ENCODE measurements at regions not wholly inside any gene's neighbourhood (a gene's known extent, or its start where the extent isn't known, plus 50 kb on each side); places are given as distances from the start of the nearest gene placed in this dataset.
"Not testable (repeated sequence)": the region's sequence is repeated elsewhere in the genome, so short reads cannot be mapped to it uniquely, and the experiment has no call there.

GRCh38 chrX:16067886-16068515 is 55.4 kb upstream of the GRPR start:
- no peak for DNase-seq (ENCODE audit: low spot score in 2 of 2)
- no peaks in the 10 kb centered on the region for H3K9me3 Mint-ChIP-seq
- ATAC-seq = no peak
- no peak overlapping the region for H3K27ac Mint-ChIP-seq
- no peaks in the 10 kb centered on the region for H3K36me3 Mint-ChIP-seq

DNA sequence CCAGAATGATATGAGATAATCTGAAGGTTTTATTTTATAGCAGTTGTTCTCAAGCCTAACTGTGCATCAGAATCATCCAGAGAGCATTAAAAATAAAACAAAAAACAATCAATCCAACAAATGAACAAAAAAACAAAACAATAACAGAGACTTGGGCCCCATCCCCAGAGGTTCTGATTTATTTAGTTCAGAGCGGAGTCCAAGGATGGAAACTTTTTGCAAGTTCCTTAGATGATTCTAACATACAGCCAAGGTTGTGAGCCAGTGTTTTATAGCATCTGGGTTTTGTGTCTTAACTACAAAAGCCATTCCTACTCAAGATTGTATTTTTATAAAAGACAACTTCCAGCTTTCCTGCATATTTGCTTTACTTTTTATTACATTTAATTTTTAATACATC is 59.4 kb upstream of the GRPR start:
- Mint-ChIP-seq H3K27ac (no peak overlapping the region), H3K9me3 (no peaks in the 10 kb centered on the region), H3K36me3 (no peaks in the 10 kb centered on the region)
- DNase-seq (ENCODE audit: low spot score in 2 of 2) = no peak
- ATAC-seq = no peak

GRCh38 chrX:16063141-16063540 is 60.2 kb upstream of the GRPR start:
- H3K9me3 Mint-ChIP-seq = no peaks in the 10 kb centered on the region
- no peaks in the 10 kb centered on the region for H3K36me3 Mint-ChIP-seq
- ATAC-seq (no peak), DNase-seq (ENCODE audit: low spot score in 2 of 2) (no peak)
- H3K27ac Mint-ChIP-seq = no peak overlapping the region

- H3K36me3 Mint-ChIP-seq = no peaks in the 10 kb centered on the region
- H3K27ac Mint-ChIP-seq = no peak overlapping the region
- no peaks in the 10 kb centered on the region for H3K9me3 Mint-ChIP-seq
- ATAC-seq (no peak), DNase-seq (ENCODE audit: low spot score in 2 of 2) (no peak)
Observed at GRCh38 chrX:16061296-16061695, 62.1 kb upstream of the GRPR start.

- no peaks in the 10 kb centered on the region for H3K36me3 Mint-ChIP-seq
- H3K9me3 Mint-ChIP-seq = no peaks in the 10 kb centered on the region
- no peak for DNase-seq (ENCODE audit: low spot score in 2 of 2)
- H3K27ac Mint-ChIP-seq = no peak overlapping the region
- no peak for ATAC-seq
Observed at GRCh38 chrX:16060252-16060651, 63.1 kb upstream of the GRPR start.

GRCh38 chrX:16049126-16049525 is 74.2 kb upstream of the GRPR start:
- H3K27ac Mint-ChIP-seq; H3K36me3 Mint-ChIP-seq; ATAC-seq; H3K9me3 Mint-ChIP-seq; DNase-seq (ENCODE audit: low spot score in 2 of 2): not testable (repeated sequence)

GRCh38 chrX:16042980-16043379 is 80.4 kb upstream of the GRPR start:
- ATAC-seq = no peak
- no peak overlapping the region for H3K27ac Mint-ChIP-seq

GRCh38 chrX:16039834-16040233 is 83.5 kb upstream of the GRPR start:
- Mint-ChIP-seq H3K27ac (no peak overlapping the region), H3K9me3 (no peaks in the 10 kb centered on the region), H3K36me3 (peaks cover 4 to 5% of the 10 kb centered on the region in 2 donors)
- DNase-seq (ENCODE audit: low spot score in 2 of 2) (no peak), ATAC-seq (peak in 1 of 2 donors; percentile 69)

More at GRCh38 chrX:16042980-16043379, 80.4 kb upstream of the GRPR start:
- H3K36me3 Mint-ChIP-seq = no peaks in the 10 kb centered on the region
- DNase-seq (ENCODE audit: low spot score in 2 of 2) = no peak
- H3K9me3 Mint-ChIP-seq = no peaks in the 10 kb centered on the region

DNA sequence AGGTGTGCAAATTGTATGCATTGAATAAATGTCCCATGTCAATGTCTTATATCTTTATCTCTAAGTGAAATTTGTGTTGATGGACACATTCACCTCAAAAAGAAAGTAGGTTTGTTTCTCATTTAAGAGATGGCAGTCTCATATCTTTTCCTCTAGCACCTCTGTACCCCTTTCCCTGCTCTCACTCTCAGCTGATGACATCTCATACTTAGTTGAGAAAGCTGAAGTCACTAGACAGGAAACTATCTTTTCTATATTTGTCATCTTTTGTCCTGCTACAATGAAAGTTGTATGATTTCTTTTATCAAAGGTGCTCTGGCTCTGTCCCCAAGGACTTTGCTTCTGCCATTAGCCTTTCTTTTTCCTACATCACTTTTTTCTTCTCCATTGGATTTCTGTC is 84.0 kb upstream of the GRPR start:
- ATAC-seq = peak in 1 of 2 donors; percentile 77
- Mint-ChIP-seq H3K36me3 (peaks cover 4 to 5% of the 10 kb centered on the region in 2 donors), H3K27ac (peak overlapping the region in 1 of 2 donors; percentile 16), H3K9me3 (no peaks in the 10 kb centered on the region)
- DNase-seq (ENCODE audit: low spot score in 2 of 2) = no peak

GRCh38 chrX:16033331-16033730 is 90.0 kb upstream of the GRPR start:
- H3K27ac Mint-ChIP-seq = no peak overlapping the region
- peak in 1 of 2 donors; percentile 47 for ATAC-seq
- no peaks in the 10 kb centered on the region for H3K9me3 Mint-ChIP-seq
- H3K36me3 Mint-ChIP-seq = peaks cover 4 to 5% of the 10 kb centered on the region in 2 donors
- no peak for DNase-seq (ENCODE audit: low spot score in 2 of 2)

GRCh38 chrX:16028576-16028975 is 94.8 kb upstream of the GRPR start:
- H3K27ac Mint-ChIP-seq = no peak overlapping the region
- DNase-seq (ENCODE audit: low spot score in 2 of 2) = no peak
- H3K36me3 Mint-ChIP-seq = no peaks in the 10 kb centered on the region
- no peak for ATAC-seq
- no peaks in the 10 kb centered on the region for H3K9me3 Mint-ChIP-seq

GRCh38 chrX:16023790-16024734 is 99.3 kb upstream of the GRPR start:
- Mint-ChIP-seq H3K27ac (no peak overlapping the region), H3K36me3 (peaks cover 0 to 5% of the 10 kb centered on the region in 2 donors), H3K9me3 (peaks cover 0 to 9% of the 10 kb centered on the region in 2 donors)
- DNase-seq (ENCODE audit: low spot score in 2 of 2) = peak in 1 of 2 donors; percentile 1
- peak in 1 of 2 donors; percentile 85 for ATAC-seq

- ATAC-seq = no peak
Observed at GRCh38 chrX:16022580-16023200, 100.7 kb upstream of the GRPR start.

GRCh38 chrX:16018291-16018690 is 105.1 kb upstream of the GRPR start:
- Mint-ChIP-seq H3K36me3 (peaks cover 0 to 5% of the 10 kb centered on the region in 2 donors), H3K9me3 (peaks cover 0 to 9% of the 10 kb centered on the region in 2 donors), H3K27ac (no peak overlapping the region)
- ATAC-seq (no peak), DNase-seq (ENCODE audit: low spot score in 2 of 2) (no peak)

More at GRCh38 chrX:16022580-16023200, 100.7 kb upstream of the GRPR start:
- Mint-ChIP-seq H3K27ac (no peak overlapping the region), H3K9me3 (peaks cover 0 to 9% of the 10 kb centered on the region in 2 donors), H3K36me3 (peaks cover 0 to 5% of the 10 kb centered on the region in 2 donors)
- no peak for DNase-seq (ENCODE audit: low spot score in 2 of 2)

DNA sequence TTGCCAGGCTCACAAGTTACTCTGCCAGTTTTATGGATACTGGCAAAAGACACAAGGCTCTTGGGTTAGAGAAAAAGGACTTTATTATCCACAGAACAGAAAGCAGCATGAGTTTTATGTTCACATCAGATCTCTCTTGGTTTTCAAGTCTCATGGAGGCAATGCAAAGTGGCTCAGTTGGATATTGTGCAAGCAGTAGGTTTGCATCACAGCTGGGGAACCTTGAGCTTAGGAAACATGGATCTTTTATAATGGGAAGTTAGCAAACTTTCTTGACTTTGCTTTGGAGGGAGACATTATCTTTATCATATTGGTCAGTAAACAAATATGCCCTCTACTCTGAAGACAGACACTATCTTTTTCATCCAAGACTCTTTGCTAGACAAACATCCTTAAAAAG is 109.2 kb upstream of the GRPR start:
- Mint-ChIP-seq H3K9me3 (no peaks in the 10 kb centered on the region), H3K27ac (no peak overlapping the region), H3K36me3 (no peaks in the 10 kb centered on the region)
- ATAC-seq (no peak), DNase-seq (ENCODE audit: low spot score in 2 of 2) (no peak)

- ATAC-seq (no peak), DNase-seq (ENCODE audit: low spot score in 2 of 2) (no peak)
- no peak overlapping the region for H3K27ac Mint-ChIP-seq
- H3K9me3 Mint-ChIP-seq = no peaks in the 10 kb centered on the region
- no peaks in the 10 kb centered on the region for H3K36me3 Mint-ChIP-seq
Observed at GRCh38 chrX:16012250-16012649, 111.1 kb upstream of the GRPR start.

DNA sequence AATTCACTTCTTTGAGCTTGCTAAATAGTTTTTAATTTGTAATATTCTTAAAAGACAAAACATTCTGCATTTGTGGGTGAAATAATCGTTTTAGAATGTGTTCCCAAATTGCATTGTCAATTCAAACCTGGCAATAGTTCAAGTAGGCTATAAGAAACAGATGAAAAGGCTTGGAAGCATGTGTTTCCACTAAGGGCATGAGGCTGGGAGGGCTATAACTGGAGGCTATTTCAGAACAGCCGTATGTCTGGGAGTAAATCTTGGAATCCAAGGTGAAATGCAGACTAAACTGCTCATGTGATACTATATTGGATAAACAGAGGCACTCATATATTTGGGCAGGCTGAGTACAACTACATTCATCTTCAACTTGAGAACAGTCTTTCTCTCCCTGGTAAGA is 117.4 kb upstream of the GRPR start:
- no peak overlapping the region for H3K27ac Mint-ChIP-seq
- H3K9me3 Mint-ChIP-seq = no peaks in the 10 kb centered on the region
- H3K36me3 Mint-ChIP-seq = no peaks in the 10 kb centered on the region
- DNase-seq (ENCODE audit: low spot score in 2 of 2) (no peak), ATAC-seq (no peak)

Measured in activated naive CD4-positive, alpha-beta T cell treated with anti-CD3 and anti-CD28 coated beads, Interleukin-2, amount 50 U/mL, for 72 hours (primary cell).